LHCN-M2 (cell line): ENCODE measurements at regions not wholly inside any gene's neighbourhood (a gene's known extent, or its start where the extent isn't known, plus 50 kb on each side); places are given as distances from the start of the nearest gene placed in this dataset.

Experiments
- DNase-seq: peaks from one replicate; pipeline ENCODE4 v3.0.0-alpha.2; 2012; ENCODE audit warnings: low read depth

GRCh38 chr3:124243177-124243859 is 251.4 kb upstream of the ROPN1 start:
- DNase-seq, result no peak

- no peak for DNase-seq
Measured at GRCh38 chr3:124246376-124246775, 254.5 kb upstream of the ROPN1 start.

- DNase-seq, result no peak
Measured at GRCh38 chr3:124246949-124247348, 255.0 kb upstream of the ROPN1 start.

GRCh38 chr3:124248471-124249028 is 256.6 kb upstream of the ROPN1 start:
- peak; percentile 64 for DNase-seq

- DNase-seq, result no peak
Measured at GRCh38 chr3:124249038-124249437, 257.1 kb upstream of the ROPN1 start.

- DNase-seq, result no peak
Measured at GRCh38 chr3:124250053-124250452, 258.1 kb upstream of the ROPN1 start.

GRCh38 chr3:124256156-124256555 is 264.2 kb upstream of the ROPN1 start:
- DNase-seq, result no peak

- DNase-seq, result no peak
Measured at GRCh38 chr3:124256599-124256998, 264.7 kb upstream of the ROPN1 start.

GRCh38 chr3:124257336-124257864 is 265.5 kb upstream of the ROPN1 start:
- no peak for DNase-seq

GRCh38 chr3:124258057-124258500 is 266.2 kb upstream of the ROPN1 start:
- DNase-seq, result peak; percentile 27

GRCh38 chr3:124260206-124260915 is 268.4 kb upstream of the ROPN1 start:
- peak; percentile 65 for DNase-seq

- DNase-seq, result no peak
Measured at GRCh38 chr3:124261306-124261705, 269.4 kb upstream of the ROPN1 start.

GRCh38 chr3:124263168-124263567 is 271.2 kb upstream of the ROPN1 start:
- peak; percentile 93 for DNase-seq

GRCh38 chr3:124264346-124264745 is 272.4 kb upstream of the ROPN1 start:
- DNase-seq, result no peak

- DNase-seq, result no peak
Measured at GRCh38 chr3:124266487-124266886, 274.6 kb upstream of the ROPN1 start.

GRCh38 chr3:124267406-124267805 is 275.5 kb upstream of the ROPN1 start:
- DNase-seq, result no peak

GRCh38 chr3:124268355-124268754 is 276.4 kb upstream of the ROPN1 start:
- no peak for DNase-seq

GRCh38 chr3:124269619-124270018 is 277.7 kb upstream of the ROPN1 start:
- no peak for DNase-seq

- DNase-seq, result peak; percentile 66
Measured at GRCh38 chr3:124272605-124273151, 280.8 kb upstream of the ROPN1 start.

- no peak for DNase-seq
Measured at GRCh38 chr3:124273651-124274050, 281.7 kb upstream of the ROPN1 start.

GRCh38 chr3:124274051-124274450 is 282.1 kb upstream of the ROPN1 start:
- no peak for DNase-seq

GRCh38 chr3:124275412-124275811 is 283.5 kb upstream of the ROPN1 start:
- no peak for DNase-seq
